ENCODE measurements at regions not wholly inside any gene's neighbourhood (a gene's known extent, or its start where the extent isn't known, plus 50 kb on each side); places are given as distances from the start of the nearest gene placed in this dataset.
"Not testable (repeated sequence)": the region's sequence is repeated elsewhere in the genome, so short reads cannot be mapped to it uniquely, and the experiment has no call there.

- Histone ChIP-seq H3K36me3 (ENCODE audit: control insufficient read depth in 4 of 4, insufficient read depth in 4 of 4, low read length in 3 of 4) (no peaks in the 10 kb centered on the region), H3K27me3 (replicated peaks in 2 of 5; ENCODE audit: control insufficient read depth in 4 of 5, insufficient read depth in 5 of 5, low read length in 4 of 5) (no peaks in the 10 kb centered on the region), H3K9me3 (ENCODE audit: control extremely low read depth in 1 of 5, control insufficient read depth in 4 of 5, insufficient read depth in 2 of 5, low read depth in 1 of 5, low read length in 4 of 5) (no peaks in the 10 kb centered on the region), H3K4me1 (ENCODE audit: control extremely low read depth in 1 of 4, control insufficient read depth in 4 of 4, insufficient read depth in 4 of 4, low read length in 3 of 4) (no peaks in the 10 kb centered on the region), H3K27ac (ENCODE audit: insufficient read depth in 1 of 2, low read depth in 1 of 2, low read length in 2 of 2, poor library complexity in 1 of 2, severe bottlenecking in 2 of 2) (no peak overlapping the region), H3K4me3 (ENCODE audit: control insufficient read depth in 1 of 7, extremely low read depth in 1 of 7, insufficient read depth in 4 of 7, low read depth in 2 of 7, low read length in 6 of 7) (no peak overlapping the region)
- ChIA-PET POLR2A (no interaction called here), CTCF (interaction anchor here (0.7 kb wide), 1 partner anchor 496 kb away, joined by 3 read pairs; no protein-coding TSS in a partner anchor)
- WGBS (ENCODE audit: insufficient coverage): no CpG with 5 or more reads among the region's 1 CpG
- no peak for DNase-seq
These were observed 745.8 kb upstream of the SGO1 start for GRCh38 chr3:20931834-20932233.

GRCh38 chr3:20930034-20930433, 744.0 kb upstream of the SGO1 start:
- Histone ChIP-seq H3K36me3 (ENCODE audit: control insufficient read depth in 4 of 4, insufficient read depth in 4 of 4, low read length in 3 of 4) (no peaks in the 10 kb centered on the region), H3K4me1 (ENCODE audit: control extremely low read depth in 1 of 4, control insufficient read depth in 4 of 4, insufficient read depth in 4 of 4, low read length in 3 of 4) (no peaks in the 10 kb centered on the region), H3K4me3 (ENCODE audit: control insufficient read depth in 1 of 7, extremely low read depth in 1 of 7, insufficient read depth in 4 of 7, low read depth in 2 of 7, low read length in 6 of 7) (no peak overlapping the region), H3K27me3 (replicated peaks in 2 of 5; ENCODE audit: control insufficient read depth in 4 of 5, insufficient read depth in 5 of 5, low read length in 4 of 5) (no peaks in the 10 kb centered on the region), H3K27ac (ENCODE audit: insufficient read depth in 1 of 2, low read depth in 1 of 2, low read length in 2 of 2, poor library complexity in 1 of 2, severe bottlenecking in 2 of 2) (no peak overlapping the region), H3K9me3 (ENCODE audit: control extremely low read depth in 1 of 5, control insufficient read depth in 4 of 5, insufficient read depth in 2 of 5, low read depth in 1 of 5, low read length in 4 of 5) (no peaks in the 10 kb centered on the region)
- ChIA-PET POLR2A (no interaction called here), CTCF (no interaction called here)
- WGBS (ENCODE audit: insufficient coverage): 17% methylated on average over 1 of the region's 3 CpGs
- DNase-seq: peak in 1 of 3 donors; percentile 3

GRCh38 chr3:20924646-20925385, 738.8 kb upstream of the SGO1 start:
- POLR2A ChIA-PET: no interaction called here
- WGBS (ENCODE audit: insufficient coverage): no CpG with 5 or more reads among the region's 5 CpGs
- no peaks in the 10 kb centered on the region for H3K4me1 ChIP-seq (ENCODE audit: control extremely low read depth in 1 of 4, control insufficient read depth in 4 of 4, insufficient read depth in 4 of 4, low read length in 3 of 4)
- H3K27ac ChIP-seq (ENCODE audit: insufficient read depth in 1 of 2, low read depth in 1 of 2, low read length in 2 of 2, poor library complexity in 1 of 2, severe bottlenecking in 2 of 2): no peak overlapping the region
- H3K9me3 ChIP-seq (ENCODE audit: control extremely low read depth in 1 of 5, control insufficient read depth in 4 of 5, insufficient read depth in 2 of 5, low read depth in 1 of 5, low read length in 4 of 5): no peaks in the 10 kb centered on the region
- DNase-seq: no peak
- H3K27me3 ChIP-seq (replicated peaks in 2 of 5; ENCODE audit: control insufficient read depth in 4 of 5, insufficient read depth in 5 of 5, low read length in 4 of 5): no peaks in the 10 kb centered on the region
- no peaks in the 10 kb centered on the region for H3K36me3 ChIP-seq (ENCODE audit: control insufficient read depth in 4 of 4, insufficient read depth in 4 of 4, low read length in 3 of 4)
- H3K4me3 ChIP-seq (ENCODE audit: control insufficient read depth in 1 of 7, extremely low read depth in 1 of 7, insufficient read depth in 4 of 7, low read depth in 2 of 7, low read length in 6 of 7): no peak overlapping the region
- CTCF ChIA-PET: no interaction called here

- H3K4me1 ChIP-seq (ENCODE audit: control extremely low read depth in 1 of 4, control insufficient read depth in 4 of 4, insufficient read depth in 4 of 4, low read length in 3 of 4); CTCF ChIA-PET; H3K4me3 ChIP-seq (ENCODE audit: control insufficient read depth in 1 of 7, extremely low read depth in 1 of 7, insufficient read depth in 4 of 7, low read depth in 2 of 7, low read length in 6 of 7); DNase-seq; H3K27ac ChIP-seq (ENCODE audit: insufficient read depth in 1 of 2, low read depth in 1 of 2, low read length in 2 of 2, poor library complexity in 1 of 2, severe bottlenecking in 2 of 2); H3K27me3 ChIP-seq (replicated peaks in 2 of 5; ENCODE audit: control insufficient read depth in 4 of 5, insufficient read depth in 5 of 5, low read length in 4 of 5); H3K9me3 ChIP-seq (ENCODE audit: control extremely low read depth in 1 of 5, control insufficient read depth in 4 of 5, insufficient read depth in 2 of 5, low read depth in 1 of 5, low read length in 4 of 5); H3K36me3 ChIP-seq (ENCODE audit: control insufficient read depth in 4 of 4, insufficient read depth in 4 of 4, low read length in 3 of 4); POLR2A ChIA-PET: not testable (repeated sequence)
- 96% methylated on average over 4 of the region's 5 CpGs for whole genome bisulfite sequencing (ENCODE audit: insufficient coverage)
These were observed 735.1 kb upstream of the SGO1 start for GRCh38 chr3:20921112-20921511.

- ChIA-PET POLR2A (no interaction called here), CTCF (interaction anchor here (0.6 to 1.3 kb wide), 2 partner anchors 11 to 242 kb away, joined by 3 to 4 read pairs; no protein-coding TSS in a partner anchor)
- H3K36me3 ChIP-seq (ENCODE audit: control insufficient read depth in 4 of 4, insufficient read depth in 4 of 4, low read length in 3 of 4): no peaks in the 10 kb centered on the region
- peaks cover 0 to 3% (median 0%) of the 10 kb centered on the region in 5 experiments for H3K9me3 ChIP-seq (ENCODE audit: control extremely low read depth in 1 of 5, control insufficient read depth in 4 of 5, insufficient read depth in 2 of 5, low read depth in 1 of 5, low read length in 4 of 5)
- no peaks in the 10 kb centered on the region for H3K27me3 ChIP-seq (replicated peaks in 2 of 5; ENCODE audit: control insufficient read depth in 4 of 5, insufficient read depth in 5 of 5, low read length in 4 of 5)
- no peak for DNase-seq
- no peaks in the 10 kb centered on the region for H3K4me1 ChIP-seq (ENCODE audit: control extremely low read depth in 1 of 4, control insufficient read depth in 4 of 4, insufficient read depth in 4 of 4, low read length in 3 of 4)
- H3K4me3 ChIP-seq (ENCODE audit: control insufficient read depth in 1 of 7, extremely low read depth in 1 of 7, insufficient read depth in 4 of 7, low read depth in 2 of 7, low read length in 6 of 7): no peak overlapping the region
- no peak overlapping the region for H3K27ac ChIP-seq (ENCODE audit: insufficient read depth in 1 of 2, low read depth in 1 of 2, low read length in 2 of 2, poor library complexity in 1 of 2, severe bottlenecking in 2 of 2)
- 90% methylated on average over 4 of the region's 6 CpGs for WGBS (ENCODE audit: insufficient coverage)
These were observed 731.1 kb upstream of the SGO1 start for GRCh38 chr3:20916951-20917606.

- Histone ChIP-seq H3K36me3 (ENCODE audit: control insufficient read depth in 4 of 4, insufficient read depth in 4 of 4, low read length in 3 of 4) (no peaks in the 10 kb centered on the region), H3K27me3 (replicated peaks in 2 of 5; ENCODE audit: control insufficient read depth in 4 of 5, insufficient read depth in 5 of 5, low read length in 4 of 5) (no peaks in the 10 kb centered on the region), H3K4me3 (ENCODE audit: control insufficient read depth in 1 of 7, extremely low read depth in 1 of 7, insufficient read depth in 4 of 7, low read depth in 2 of 7, low read length in 6 of 7) (no peak overlapping the region), H3K9me3 (ENCODE audit: control extremely low read depth in 1 of 5, control insufficient read depth in 4 of 5, insufficient read depth in 2 of 5, low read depth in 1 of 5, low read length in 4 of 5) (peaks cover 0 to 3% (median 1%) of the 10 kb centered on the region in 5 experiments), H3K27ac (ENCODE audit: insufficient read depth in 1 of 2, low read depth in 1 of 2, low read length in 2 of 2, poor library complexity in 1 of 2, severe bottlenecking in 2 of 2) (no peak overlapping the region), H3K4me1 (ENCODE audit: control extremely low read depth in 1 of 4, control insufficient read depth in 4 of 4, insufficient read depth in 4 of 4, low read length in 3 of 4) (no peaks in the 10 kb centered on the region)
- 100% methylated on average over 2 of the region's 2 CpGs for WGBS (ENCODE audit: insufficient coverage)
- DNase-seq: no peak
- POLR2A ChIA-PET: no interaction called here
- CTCF ChIA-PET: no interaction called here
These were observed 728.3 kb upstream of the SGO1 start for GRCh38 chr3:20914310-20914709.

GRCh38 chr3:20912406-20912805, 726.4 kb upstream of the SGO1 start:
- 92% methylated on average over 1 of the region's 2 CpGs for WGBS (ENCODE audit: insufficient coverage)
- POLR2A ChIA-PET: no interaction called here
- Histone ChIP-seq H3K27me3 (replicated peaks in 2 of 5; ENCODE audit: control insufficient read depth in 4 of 5, insufficient read depth in 5 of 5, low read length in 4 of 5) (no peaks in the 10 kb centered on the region), H3K4me3 (ENCODE audit: control insufficient read depth in 1 of 7, extremely low read depth in 1 of 7, insufficient read depth in 4 of 7, low read depth in 2 of 7, low read length in 6 of 7) (no peak overlapping the region), H3K4me1 (ENCODE audit: control extremely low read depth in 1 of 4, control insufficient read depth in 4 of 4, insufficient read depth in 4 of 4, low read length in 3 of 4) (no peaks in the 10 kb centered on the region), H3K9me3 (ENCODE audit: control extremely low read depth in 1 of 5, control insufficient read depth in 4 of 5, insufficient read depth in 2 of 5, low read depth in 1 of 5, low read length in 4 of 5) (peaks cover 0 to 3% (median 1%) of the 10 kb centered on the region in 5 experiments), H3K36me3 (ENCODE audit: control insufficient read depth in 4 of 4, insufficient read depth in 4 of 4, low read length in 3 of 4) (no peaks in the 10 kb centered on the region), H3K27ac (ENCODE audit: insufficient read depth in 1 of 2, low read depth in 1 of 2, low read length in 2 of 2, poor library complexity in 1 of 2, severe bottlenecking in 2 of 2) (no peak overlapping the region)
- CTCF ChIA-PET: no interaction called here
- no peak for DNase-seq
